ENCODE measurements at regions not wholly inside any gene's neighbourhood (a gene's known extent, or its start where the extent isn't known, plus 50 kb on each side); places are given as distances from the start of the nearest gene placed in this dataset.

GRCh38 chr4:134666640-134667039 lies 465.1 kb upstream of the PABPC4L start:
- TF ChIP-seq POLR2A (IDR thresholded peaks at IDR 0.05) (no peak), EP300 (IDR thresholded peaks at IDR 0.05) (no peak), POLR2AphosphoS5 (IDR thresholded peaks at IDR 0.05) (no peak)
- TF ChIP-seq, protein P1, sequence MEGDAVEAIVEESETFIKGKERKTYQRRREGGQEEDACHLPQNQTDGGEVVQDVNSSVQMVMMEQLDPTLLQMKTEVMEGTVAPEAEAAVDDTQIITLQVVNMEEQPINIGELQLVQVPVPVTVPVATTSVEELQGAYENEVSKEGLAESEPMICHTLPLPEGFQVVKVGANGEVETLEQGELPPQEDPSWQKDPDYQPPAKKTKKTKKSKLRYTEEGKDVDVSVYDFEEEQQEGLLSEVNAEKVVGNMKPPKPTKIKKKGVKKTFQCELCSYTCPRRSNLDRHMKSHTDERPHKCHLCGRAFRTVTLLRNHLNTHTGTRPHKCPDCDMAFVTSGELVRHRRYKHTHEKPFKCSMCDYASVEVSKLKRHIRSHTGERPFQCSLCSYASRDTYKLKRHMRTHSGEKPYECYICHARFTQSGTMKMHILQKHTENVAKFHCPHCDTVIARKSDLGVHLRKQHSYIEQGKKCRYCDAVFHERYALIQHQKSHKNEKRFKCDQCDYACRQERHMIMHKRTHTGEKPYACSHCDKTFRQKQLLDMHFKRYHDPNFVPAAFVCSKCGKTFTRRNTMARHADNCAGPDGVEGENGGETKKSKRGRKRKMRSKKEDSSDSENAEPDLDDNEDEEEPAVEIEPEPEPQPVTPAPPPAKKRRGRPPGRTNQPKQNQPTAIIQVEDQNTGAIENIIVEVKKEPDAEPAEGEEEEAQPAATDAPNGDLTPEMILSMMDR (IDR thresholded peaks at IDR 0.05) = no peak
- peak in 1 of 2 donors; percentile 29 for DNase-seq

GRCh38 chr4:134665429-134665828 lies 463.8 kb upstream of the PABPC4L start:
- no peak for ATAC-seq (ENCODE audit: low FRiP score in 2 of 2)
- no peaks in the 10 kb centered on the region for H3K27me3 ChIP-seq
- no peaks in the 10 kb centered on the region for H3K36me3 ChIP-seq
- no peak for TF ChIP-seq POLR2A (IDR thresholded peaks at IDR 0.05)
- no peak for TF ChIP-seq EP300 (IDR thresholded peaks at IDR 0.05)
- TF ChIP-seq POLR2AphosphoS5 (IDR thresholded peaks at IDR 0.05) = no peak
- TF ChIP-seq, protein P1 (IDR thresholded peaks at IDR 0.05) = no peak
- H3K9me3 ChIP-seq = no peaks in the 10 kb centered on the region
- 61% methylated on average over 2 of the region's 2 CpGs; no CpG with 5 or more reads in 1 of the 2 donors for WGBS, 2 donors
- H3K4me1 ChIP-seq = no peaks in the 10 kb centered on the region
- no peak overlapping the region for H3K4me3 ChIP-seq
- no peak overlapping the region for H3K27ac ChIP-seq
- DNase-seq = peak in 1 of 2 donors; percentile 10

More at GRCh38 chr4:134666640-134667039, 465.1 kb upstream of the PABPC4L start:
- 92 to 95% methylated on average over 4 of the region's 4 CpGs for WGBS, 2 donors
- H3K27me3 ChIP-seq = no peaks in the 10 kb centered on the region
- H3K9me3 ChIP-seq = no peaks in the 10 kb centered on the region
- H3K4me1 ChIP-seq = no peaks in the 10 kb centered on the region
- no peak for ATAC-seq (ENCODE audit: low FRiP score in 2 of 2)
- no peak overlapping the region for H3K4me3 ChIP-seq
- H3K27ac ChIP-seq = no peak overlapping the region
- no peaks in the 10 kb centered on the region for H3K36me3 ChIP-seq

DNA sequence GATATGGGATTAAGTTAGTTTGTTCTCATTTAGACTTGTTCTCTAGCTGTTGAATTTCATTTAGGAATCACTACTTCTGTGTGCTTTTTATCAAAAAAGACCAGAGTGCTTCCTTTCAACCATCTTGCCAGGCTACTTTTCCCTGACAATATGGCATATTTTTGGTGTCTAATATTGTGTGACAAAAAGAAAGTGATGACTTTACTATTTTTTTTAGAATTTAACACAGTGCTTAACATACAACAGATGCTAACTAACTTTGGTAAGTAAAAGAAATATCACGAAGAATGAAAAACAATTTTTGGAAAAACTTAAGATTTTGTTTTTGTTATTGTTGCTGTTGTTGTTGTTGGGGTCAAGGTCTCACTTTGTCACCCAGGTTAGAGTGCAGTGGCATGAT lies 462.2 kb upstream of the PABPC4L start:
- TF ChIP-seq, protein P1 (IDR thresholded peaks at IDR 0.05) = no peak
- no peak for TF ChIP-seq POLR2AphosphoS5 (IDR thresholded peaks at IDR 0.05)
- TF ChIP-seq POLR2A (IDR thresholded peaks at IDR 0.05) = no peak
- no peak for TF ChIP-seq EP300 (IDR thresholded peaks at IDR 0.05)
- Histone ChIP-seq H3K27ac (no peak overlapping the region), H3K36me3 (no peaks in the 10 kb centered on the region), H3K4me1 (no peaks in the 10 kb centered on the region), H3K27me3 (no peaks in the 10 kb centered on the region), H3K9me3 (no peaks in the 10 kb centered on the region), H3K4me3 (no peak overlapping the region)
- DNase-seq (no peak), ATAC-seq (ENCODE audit: low FRiP score in 2 of 2) (no peak)
- 87 to 89% methylated on average over 1 of the region's 1 CpG for WGBS, 2 donors

GRCh38 chr4:134650461-134650860 lies 448.9 kb upstream of the PABPC4L start:
- Histone ChIP-seq H3K27ac (no peak overlapping the region), H3K36me3 (no peaks in the 10 kb centered on the region), H3K4me3 (no peak overlapping the region), H3K9me3 (no peaks in the 10 kb centered on the region), H3K27me3 (no peaks in the 10 kb centered on the region), H3K4me1 (no peaks in the 10 kb centered on the region)
- TF ChIP-seq, protein P1 (IDR thresholded peaks at IDR 0.05) = no peak
- TF ChIP-seq POLR2AphosphoS5 (IDR thresholded peaks at IDR 0.05) = no peak
- no peak for ATAC-seq (ENCODE audit: low FRiP score in 2 of 2)
- DNase-seq = no peak
- WGBS, 2 donors = 92 to 98% methylated on average over 2 of the region's 2 CpGs

GRCh38 chr4:134645778-134646177 lies 444.2 kb upstream of the PABPC4L start:
- Histone ChIP-seq H3K4me1 (no peaks in the 10 kb centered on the region), H3K27ac (no peak overlapping the region), H3K9me3 (no peaks in the 10 kb centered on the region), H3K4me3 (no peak overlapping the region), H3K36me3 (no peaks in the 10 kb centered on the region), H3K27me3 (no peaks in the 10 kb centered on the region)
- DNase-seq (no peak), ATAC-seq (ENCODE audit: low FRiP score in 2 of 2) (no peak)
- TF ChIP-seq, protein P1 (IDR thresholded peaks at IDR 0.05) = no peak
- TF ChIP-seq POLR2A (IDR thresholded peaks at IDR 0.05) (no peak), POLR2AphosphoS5 (IDR thresholded peaks at IDR 0.05) (no peak), EP300 (IDR thresholded peaks at IDR 0.05) (no peak)
- 95 to 99% methylated on average over 2 of the region's 2 CpGs for whole genome bisulfite sequencing, 2 donors

Measured in upper lobe of left lung (tissue), 6 donors.